PC-9 (cell line): ENCODE measurements at regions not wholly inside any gene's neighbourhood (a gene's known extent, or its start where the extent isn't known, plus 50 kb on each side); places are given as distances from the start of the nearest gene placed in this dataset.

Experiments
- CTCF ChIP-seq: fragments of 200-600 bp; sonication (generic); conservative IDR thresholded peaks from 2 replicates; pipeline ENCODE4 v1.6.1; 2017; ENCODE audit warnings: mixed run types, antibody characterized with exemption, mild to moderate bottlenecking, moderate library complexity
- EZH2 ChIP-seq: fragments of 200-600 bp; sonication (generic); IDR thresholded peaks from 2 replicates; pipeline ENCODE4 v1.8.0; 2017; ENCODE audit warnings: antibody characterized with exemption, low read depth

GRCh38 chr16:29317269-29317668, 89.2 kb downstream of the NPIPB11 start:
- TF ChIP-seq CTCF (no peak), EZH2 (no peak)
